OCI-LY1 (cell line): ENCODE measurements at regions not wholly inside any gene's neighbourhood (a gene's known extent, or its start where the extent isn't known, plus 50 kb on each side); places are given as distances from the start of the nearest gene placed in this dataset.

Experiments
- H2AFZ ChIP-seq: fragments of 200-600 bp; sonication (generic), shearing (Covaris generic); 2 replicates; pipeline ENCODE4 v1.6.0; 2014; ENCODE audit warnings: antibody characterized with exemption, mild to moderate bottlenecking, low read length
- H3F3A ChIP-seq: fragments of 200-600 bp; sonication (generic), shearing (Covaris generic); 2 replicates; pipeline ENCODE4 v1.6.0; 2014; ENCODE audit warnings: mild to moderate bottlenecking, antibody characterized with exemption, low read length, moderate library complexity; ENCODE audit not compliant: insufficient read depth
- H3K27ac ChIP-seq: fragments of 200-600 bp; sonication (generic); 2 replicates; pipeline ENCODE4 v1.5.1; 2014; ENCODE audit warnings: low read length, mixed run types, mild to moderate bottlenecking, low read depth; ENCODE audit not compliant: poor library complexity, severe bottlenecking
- H3K27me3 ChIP-seq: fragments of 200-600 bp; sonication (generic); 2 replicates; pipeline ENCODE4 v1.6.0; 2014; ENCODE audit warnings: antibody characterized with exemption, mild to moderate bottlenecking, low read length, moderate library complexity; ENCODE audit not compliant: insufficient read depth
- H3K36me3 ChIP-seq: fragments of 200-600 bp; sonication (generic); 2 replicates; pipeline ENCODE4 v1.6.1; 2014; ENCODE audit warnings: mild to moderate bottlenecking, antibody characterized with exemption, low read length, moderate library complexity, mixed read lengths; ENCODE audit not compliant: insufficient read depth
- H3K4me1 ChIP-seq: fragments of 200-600 bp; sonication (generic); 2 replicates; pipeline ENCODE4 v1.5.1; 2014; ENCODE audit warnings: mild to moderate bottlenecking, low read length, moderate library complexity; ENCODE audit not compliant: insufficient read depth, severe bottlenecking
- H3K4me2 ChIP-seq: fragments of 200-600 bp; sonication (generic), shearing (Covaris generic); 2 replicates; pipeline ENCODE4 v1.6.1; 2014; ENCODE audit warnings: low read length
- H3K4me3 ChIP-seq: fragments of 200-600 bp; sonication (generic); 2 replicates; pipeline ENCODE4 v1.5.1; 2014; ENCODE audit warnings: low read length, low read depth, mild to moderate bottlenecking, mixed read lengths; ENCODE audit not compliant: poor library complexity, severe bottlenecking
- H3K79me2 ChIP-seq: fragments of 200-600 bp; shearing (Covaris generic); 2 replicates; pipeline ENCODE4 v1.6.1; 2016; ENCODE audit warnings: mixed run types, low read length, mixed read lengths; ENCODE audit not compliant: insufficient read depth
- H3K9ac ChIP-seq: fragments of 200-600 bp; sonication (generic), shearing (Covaris generic); 2 replicates; pipeline ENCODE4 v1.6.1; 2014; ENCODE audit warnings: mild to moderate bottlenecking, low read length, mixed read lengths
- H3K9me2 ChIP-seq: fragments of 200-600 bp; sonication (generic), shearing (Covaris generic); 2 replicates; pipeline ENCODE4 v1.6.1; 2014; ENCODE audit warnings: low read depth, mild to moderate bottlenecking, low read length, mixed read lengths
- H3K9me3 ChIP-seq: fragments of 200-600 bp; shearing (Covaris generic); 2 replicates; pipeline ENCODE4 v1.6.1; 2014; ENCODE audit warnings: low read length, mixed read lengths
- H4K20me1 ChIP-seq: fragments of 200-600 bp; sonication (generic), shearing (Covaris generic); 2 replicates; pipeline ENCODE4 v1.6.0; 2016; ENCODE audit warnings: mild to moderate bottlenecking, low read length; ENCODE audit not compliant: insufficient read depth
- EZH2 ChIP-seq: fragments of 200-600 bp; sonication (generic), shearing (Covaris generic); IDR thresholded peaks from 2 replicates; pipeline ENCODE4 v1.8.0; 2017; ENCODE audit warnings: borderline replicate concordance, mixed run types, mild to moderate bottlenecking, antibody characterized with exemption, low read length, moderate library complexity, mixed read lengths
- TF ChIP-seq, protein P1 (sequence below): fragments of 200-600 bp; sonication (generic), shearing (Covaris generic); IDR thresholded peaks from 2 replicates; pipeline ENCODE4 v1.5.1; 2017; ENCODE audit warnings: mild to moderate bottlenecking, antibody characterized with exemption, low read length, moderate library complexity, mixed read lengths

DNA sequence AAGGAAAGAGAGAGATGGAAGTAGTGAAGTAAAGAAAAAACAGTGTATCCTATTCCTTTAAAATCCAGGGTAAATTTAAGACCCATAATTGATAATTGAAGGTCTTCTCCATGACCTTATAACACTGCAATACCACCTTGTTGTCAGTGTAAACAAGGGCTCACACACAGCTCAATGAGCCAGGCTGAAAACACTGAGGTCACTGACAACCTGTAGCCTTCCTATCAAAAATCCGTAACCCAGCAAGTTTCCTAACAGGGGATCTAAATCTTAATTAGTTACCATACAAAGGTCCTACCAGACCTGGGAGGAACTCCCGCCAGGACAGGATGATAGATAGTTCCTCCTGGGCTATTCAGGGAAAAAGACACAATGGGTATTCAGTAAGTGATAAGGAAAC is 1677.1 kb downstream of the OLFM4 start:
- Histone ChIP-seq H3K79me2 (no peaks in the 10 kb centered on the region), H3K9me3 (no peaks in the 10 kb centered on the region), H3K27ac (no peak overlapping the region), H3K36me3 (no peaks in the 10 kb centered on the region), H3K4me3 (no peak overlapping the region), H3K4me2 (no peak overlapping the region), H3K9me2 (no peaks in the 10 kb centered on the region), H2AFZ (no peak overlapping the region), H3K27me3 (no peaks in the 10 kb centered on the region), H3K9ac (no peak overlapping the region), H3F3A (no peaks in the 10 kb centered on the region), H4K20me1 (no peaks in the 10 kb centered on the region), H3K4me1 (no peaks in the 10 kb centered on the region)
- TF ChIP-seq, protein P1, sequence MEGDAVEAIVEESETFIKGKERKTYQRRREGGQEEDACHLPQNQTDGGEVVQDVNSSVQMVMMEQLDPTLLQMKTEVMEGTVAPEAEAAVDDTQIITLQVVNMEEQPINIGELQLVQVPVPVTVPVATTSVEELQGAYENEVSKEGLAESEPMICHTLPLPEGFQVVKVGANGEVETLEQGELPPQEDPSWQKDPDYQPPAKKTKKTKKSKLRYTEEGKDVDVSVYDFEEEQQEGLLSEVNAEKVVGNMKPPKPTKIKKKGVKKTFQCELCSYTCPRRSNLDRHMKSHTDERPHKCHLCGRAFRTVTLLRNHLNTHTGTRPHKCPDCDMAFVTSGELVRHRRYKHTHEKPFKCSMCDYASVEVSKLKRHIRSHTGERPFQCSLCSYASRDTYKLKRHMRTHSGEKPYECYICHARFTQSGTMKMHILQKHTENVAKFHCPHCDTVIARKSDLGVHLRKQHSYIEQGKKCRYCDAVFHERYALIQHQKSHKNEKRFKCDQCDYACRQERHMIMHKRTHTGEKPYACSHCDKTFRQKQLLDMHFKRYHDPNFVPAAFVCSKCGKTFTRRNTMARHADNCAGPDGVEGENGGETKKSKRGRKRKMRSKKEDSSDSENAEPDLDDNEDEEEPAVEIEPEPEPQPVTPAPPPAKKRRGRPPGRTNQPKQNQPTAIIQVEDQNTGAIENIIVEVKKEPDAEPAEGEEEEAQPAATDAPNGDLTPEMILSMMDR: no peak
- no peak for TF ChIP-seq EZH2

- Histone ChIP-seq H3K4me2 (no peak overlapping the region), H3K27ac (no peak overlapping the region), H3K4me3 (no peak overlapping the region), H3F3A (no peaks in the 10 kb centered on the region), H3K79me2 (no peaks in the 10 kb centered on the region), H4K20me1 (no peaks in the 10 kb centered on the region), H3K9ac (no peak overlapping the region), H3K4me1 (no peaks in the 10 kb centered on the region), H3K9me3 (no peaks in the 10 kb centered on the region), H3K27me3 (no peaks in the 10 kb centered on the region), H3K36me3 (no peaks in the 10 kb centered on the region), H3K9me2 (no peaks in the 10 kb centered on the region), H2AFZ (no peak overlapping the region)
- TF ChIP-seq, protein P1: no peak
- TF ChIP-seq EZH2: no peak
Measured at GRCh38 chr13:54706336-54706735, 1677.7 kb downstream of the OLFM4 start.

GRCh38 chr13:54709546-54709945 is 1680.9 kb downstream of the OLFM4 start:
- H2AFZ ChIP-seq: no peak overlapping the region
- H3K9ac ChIP-seq: no peak overlapping the region

More at GRCh38 chr13:54709546-54709945, 1680.9 kb downstream of the OLFM4 start:
- H3K36me3 ChIP-seq: no peaks in the 10 kb centered on the region
- no peak overlapping the region for H3K27ac ChIP-seq
- no peaks in the 10 kb centered on the region for H3K27me3 ChIP-seq
- H3K4me1 ChIP-seq: no peaks in the 10 kb centered on the region
- H3K4me2 ChIP-seq: no peak overlapping the region
- H3K9me2 ChIP-seq: no peaks in the 10 kb centered on the region
- H3K79me2 ChIP-seq: no peaks in the 10 kb centered on the region
- H3K4me3 ChIP-seq: no peak overlapping the region
- no peaks in the 10 kb centered on the region for H3F3A ChIP-seq
- no peaks in the 10 kb centered on the region for H3K9me3 ChIP-seq
- TF ChIP-seq EZH2: no peak
- TF ChIP-seq, protein P1: no peak
- H4K20me1 ChIP-seq: no peaks in the 10 kb centered on the region
